SK-N-SH treated with all-trans-retinoic acid at 6 μM for 48 hours (cell line): ENCODE measurements at regions not wholly inside any gene's neighbourhood (a gene's known extent, or its start where the extent isn't known, plus 50 kb on each side); places are given as distances from the start of the nearest gene placed in this dataset.

Source experiments
- ARNTL ChIP-seq: fragments of 450-650 bp; formaldehyde crosslinking; IDR thresholded peaks from 2 replicates; pipeline ENCODE4 v1.5.0; 2020; ENCODE audit warnings: low read depth, mild to moderate bottlenecking, moderate library complexity, borderline replicate concordance
- BACH2 ChIP-seq: fragments of 250-450 bp; sonication (Bioruptor Pico); IDR thresholded peaks from 2 replicates; pipeline ENCODE4 v1.9.0; 2021; ENCODE audit warnings: mild to moderate bottlenecking, borderline replicate concordance
- CREB5 ChIP-seq: fragments of 250-450 bp; sonication (Bioruptor Pico); IDR thresholded peaks from 2 replicates; pipeline ENCODE4 v1.5.1; 2020; ENCODE audit warnings: low read depth, mild to moderate bottlenecking, moderate library complexity
- POU6F1 ChIP-seq: fragments of 250-450 bp; sonication (Bioruptor Pico); IDR thresholded peaks from 2 replicates; pipeline ENCODE4 v1.8.0; 2021; ENCODE audit warnings: low read depth, mild to moderate bottlenecking, moderate library complexity, borderline replicate concordance
- RARB ChIP-seq: fragments of 250-450 bp; sonication (Bioruptor Pico); IDR thresholded peaks from 2 replicates; pipeline ENCODE4 v1.8.0; 2021; ENCODE audit warnings: mild to moderate bottlenecking, moderate library complexity
- TCF4 ChIP-seq: fragments of 250-450 bp; sonication (Bioruptor Pico); IDR thresholded peaks from 2 replicates; pipeline ENCODE4 v1.8.0; 2021; ENCODE audit warnings: mild to moderate bottlenecking, moderate library complexity, borderline replicate concordance
- ZC3H10 ChIP-seq: fragments of 250-450 bp; sonication (Bioruptor Pico); IDR thresholded peaks from 2 replicates; pipeline ENCODE4 v1.5.1; 2021; ENCODE audit warnings: mild to moderate bottlenecking, moderate library complexity
- ZFP30 ChIP-seq: fragments of 450-650 bp; formaldehyde crosslinking; IDR thresholded peaks from 2 replicates; pipeline ENCODE4 v1.5.0; 2022; ENCODE audit warnings: mild to moderate bottlenecking, moderate library complexity
- ZNF8 ChIP-seq: fragments of 450-650 bp; formaldehyde crosslinking; IDR thresholded peaks from 2 replicates; pipeline ENCODE4 v1.5.0; 2020; ENCODE audit warnings: mild to moderate bottlenecking, moderate library complexity

GRCh38 chr4:132123870-132124623, 1025.0 kb upstream of the PCDH10 start:
- TF ChIP-seq CREB5 (CRISPR knock-in tag), result no peak
- no peak for TF ChIP-seq ZC3H10 (CRISPR knock-in tag)
- TF ChIP-seq ZNF8 (CRISPR knock-in tag), result no peak
- TF ChIP-seq RARB (CRISPR knock-in tag), result no peak
- TF ChIP-seq ZFP30 (CRISPR knock-in tag), result no peak
- TF ChIP-seq BACH2, result no peak
- no peak for TF ChIP-seq TCF4 (CRISPR knock-in tag)
- TF ChIP-seq POU6F1 (CRISPR knock-in tag), result no peak
- no peak for TF ChIP-seq ARNTL (CRISPR knock-in tag)
